AG10803 (cell line): ENCODE measurements at regions not wholly inside any gene's neighbourhood (a gene's known extent, or its start where the extent isn't known, plus 50 kb on each side); places are given as distances from the start of the nearest gene placed in this dataset.

Experiments used
- DNase-seq: peaks from one replicate; pipeline ENCODE4 v3.0.0; 2010; ENCODE audit warnings: low read depth
- H3K4me3 ChIP-seq: 2 replicates; pipeline ENCODE4 v1.5.1; 2011; ENCODE audit warnings: mild to moderate bottlenecking, low read length, control low read depth
- TF ChIP-seq, protein P1 (sequence below): conservative IDR thresholded peaks from 2 replicates; pipeline ENCODE4 v1.5.1; 2011; ENCODE audit warnings: mild to moderate bottlenecking, low read length, control low read depth, inconsistent platforms

DNA sequence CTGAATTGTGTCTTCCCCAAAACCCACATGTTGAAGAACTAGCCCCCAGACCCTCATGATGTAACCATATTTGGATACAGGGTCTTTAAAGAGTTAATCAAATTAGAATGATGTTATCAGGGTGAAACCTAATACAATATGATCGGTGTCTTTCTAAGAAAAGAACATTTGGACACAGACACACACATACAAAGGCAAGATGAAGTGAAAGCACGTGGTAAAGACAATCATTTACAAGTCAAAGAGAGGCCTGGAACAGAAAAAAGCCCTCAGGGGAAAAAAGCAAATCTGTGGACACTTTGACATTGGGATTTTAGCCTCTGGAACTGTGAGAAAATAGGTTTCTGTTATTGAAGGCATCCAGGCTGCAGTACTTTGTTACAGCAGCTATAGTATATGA lies 733.4 kb downstream of the JRKL start:
- TF ChIP-seq, protein P1, sequence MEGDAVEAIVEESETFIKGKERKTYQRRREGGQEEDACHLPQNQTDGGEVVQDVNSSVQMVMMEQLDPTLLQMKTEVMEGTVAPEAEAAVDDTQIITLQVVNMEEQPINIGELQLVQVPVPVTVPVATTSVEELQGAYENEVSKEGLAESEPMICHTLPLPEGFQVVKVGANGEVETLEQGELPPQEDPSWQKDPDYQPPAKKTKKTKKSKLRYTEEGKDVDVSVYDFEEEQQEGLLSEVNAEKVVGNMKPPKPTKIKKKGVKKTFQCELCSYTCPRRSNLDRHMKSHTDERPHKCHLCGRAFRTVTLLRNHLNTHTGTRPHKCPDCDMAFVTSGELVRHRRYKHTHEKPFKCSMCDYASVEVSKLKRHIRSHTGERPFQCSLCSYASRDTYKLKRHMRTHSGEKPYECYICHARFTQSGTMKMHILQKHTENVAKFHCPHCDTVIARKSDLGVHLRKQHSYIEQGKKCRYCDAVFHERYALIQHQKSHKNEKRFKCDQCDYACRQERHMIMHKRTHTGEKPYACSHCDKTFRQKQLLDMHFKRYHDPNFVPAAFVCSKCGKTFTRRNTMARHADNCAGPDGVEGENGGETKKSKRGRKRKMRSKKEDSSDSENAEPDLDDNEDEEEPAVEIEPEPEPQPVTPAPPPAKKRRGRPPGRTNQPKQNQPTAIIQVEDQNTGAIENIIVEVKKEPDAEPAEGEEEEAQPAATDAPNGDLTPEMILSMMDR, result no peak
- no peak for DNase-seq
- no peak overlapping the region for H3K4me3 ChIP-seq

DNA sequence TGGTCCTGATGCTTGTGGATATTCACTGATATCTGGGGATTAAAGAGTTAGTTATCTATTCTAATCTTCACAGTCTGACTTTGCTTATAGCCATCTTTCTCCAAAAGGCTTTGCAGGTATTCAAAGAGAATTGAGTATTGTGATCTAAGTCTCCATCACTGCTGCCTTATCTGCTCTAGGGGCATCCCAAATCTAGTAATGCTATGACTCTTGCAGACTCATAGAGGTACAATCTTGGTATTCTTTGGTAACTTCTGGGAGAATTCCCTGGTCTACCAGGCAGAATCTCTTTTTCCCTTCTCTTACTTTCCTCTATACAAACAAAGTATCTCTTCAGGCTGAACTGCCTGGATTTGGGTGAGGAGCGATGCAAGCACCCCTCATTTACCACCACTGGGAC lies 746.3 kb downstream of the JRKL start:
- TF ChIP-seq, protein P1, result no peak
- no peak overlapping the region for H3K4me3 ChIP-seq
- DNase-seq, result no peak

DNA sequence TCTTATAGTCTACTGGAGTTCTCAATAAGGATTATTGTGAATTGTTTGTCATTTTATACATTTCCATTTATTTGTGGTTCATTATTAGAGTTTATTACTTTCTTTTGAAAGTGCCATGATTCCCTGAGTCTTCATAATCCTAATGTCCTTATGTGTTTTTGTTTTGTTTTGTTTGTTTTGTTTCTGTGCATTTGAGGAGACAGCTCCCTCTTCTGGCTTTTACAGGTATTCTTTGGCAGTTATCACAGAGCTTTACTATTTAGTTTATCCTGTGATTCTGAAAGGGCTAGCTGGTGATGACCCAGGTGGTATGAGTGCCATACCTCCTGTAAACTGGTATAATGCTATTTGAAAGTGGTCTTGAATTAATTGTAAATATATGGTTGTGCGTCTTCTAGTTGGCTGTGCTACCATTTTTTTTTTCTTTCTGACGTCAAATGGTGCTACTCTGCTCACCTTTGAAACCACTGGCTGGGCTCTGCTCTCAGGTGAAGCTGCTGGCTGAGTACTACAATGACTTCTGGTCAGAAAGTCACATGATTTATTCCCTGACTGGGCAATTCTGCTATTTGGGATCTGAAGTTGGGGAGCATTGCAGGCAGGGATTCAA lies 751.2 kb downstream of the JRKL start:
- TF ChIP-seq, protein P1, result no peak
- no peak for DNase-seq
- no peak overlapping the region for H3K4me3 ChIP-seq

DNA sequence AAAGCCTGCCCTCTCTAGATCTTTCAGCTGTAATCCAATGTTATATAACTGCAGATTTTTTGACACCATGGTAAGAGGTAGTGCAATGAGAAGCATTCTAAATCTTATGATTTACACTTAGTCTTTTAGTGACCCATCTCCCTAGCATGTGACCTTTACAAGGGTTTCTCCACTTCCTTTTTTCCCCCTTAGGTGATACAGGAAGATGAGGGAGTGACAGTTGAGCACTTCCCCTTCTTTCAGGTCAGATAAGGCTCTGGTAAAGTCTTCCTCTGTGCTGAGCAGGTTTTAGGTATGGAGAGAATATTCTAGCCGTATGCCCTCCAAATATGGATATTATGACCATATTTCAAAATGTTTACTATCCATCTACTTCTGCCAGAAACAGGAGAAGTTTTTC lies 753.6 kb downstream of the JRKL start:
- TF ChIP-seq, protein P1, result no peak
- no peak overlapping the region for H3K4me3 ChIP-seq
- DNase-seq, result no peak

DNA sequence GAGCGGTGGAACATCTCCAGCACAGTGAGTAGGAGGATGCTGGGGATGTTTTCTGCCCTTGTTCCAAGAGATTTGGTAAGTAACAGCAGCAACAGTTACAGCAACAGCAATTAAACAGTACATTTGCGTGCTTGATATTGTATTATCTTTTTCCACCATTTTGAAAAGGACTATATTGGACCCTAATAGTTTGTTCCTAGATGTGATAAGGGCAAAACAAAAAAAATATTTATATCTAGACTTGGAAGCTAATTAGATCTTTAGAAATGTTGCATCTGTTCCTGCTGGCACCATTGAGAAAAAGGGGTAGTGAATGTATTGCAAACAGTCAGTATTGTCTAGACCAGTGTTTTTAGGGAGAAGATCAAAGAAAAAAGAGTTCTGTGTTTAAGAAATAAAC lies 759.9 kb downstream of the JRKL start:
- no peak for DNase-seq
- TF ChIP-seq, protein P1, result no peak
- H3K4me3 ChIP-seq, result no peak overlapping the region

DNA sequence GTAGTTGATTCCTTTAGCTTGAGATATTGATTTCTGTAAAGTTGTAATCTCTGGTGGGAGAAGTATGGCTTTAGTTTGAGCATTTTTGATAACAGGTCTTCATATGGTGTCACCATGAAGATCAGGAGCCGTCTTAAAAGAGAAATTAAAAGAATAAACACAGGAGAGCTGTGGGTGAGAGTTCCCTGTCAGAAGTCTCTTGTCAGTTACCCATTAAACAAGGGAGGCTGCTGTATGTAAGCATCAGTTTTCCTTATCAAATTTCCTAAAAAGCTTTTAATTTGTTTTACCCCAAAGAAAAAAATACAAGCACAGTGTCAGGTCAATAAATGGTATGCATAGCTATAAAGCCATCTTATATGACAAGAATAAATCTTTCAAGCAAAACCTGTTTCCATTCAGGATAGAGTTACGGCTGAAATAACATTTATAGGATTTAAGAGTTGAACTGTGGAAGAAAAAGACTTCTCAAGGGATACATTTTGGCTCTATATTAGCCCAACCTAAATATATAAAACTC lies 767.5 kb downstream of the JRKL start:
- no peak overlapping the region for H3K4me3 ChIP-seq
- no peak for DNase-seq
- TF ChIP-seq, protein P1, result no peak

DNA sequence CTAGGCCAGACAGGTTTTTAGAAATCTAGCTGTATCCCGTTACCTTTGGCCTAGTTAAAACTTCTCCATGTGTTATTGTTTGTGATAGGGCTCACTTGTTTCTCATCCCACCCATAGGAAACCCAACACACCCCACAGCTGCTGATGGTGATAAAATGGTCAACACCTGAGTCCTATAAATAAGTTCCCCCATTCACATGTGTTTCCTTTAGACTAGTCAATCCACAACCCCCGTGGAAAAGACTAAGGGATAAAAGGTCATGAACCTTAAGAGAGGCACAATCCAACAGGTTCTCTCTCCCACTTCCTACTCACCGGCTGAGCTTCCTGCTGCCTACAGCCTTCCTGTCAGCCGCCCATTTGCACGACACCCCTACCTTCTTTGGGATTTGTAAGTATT lies 768.4 kb downstream of the JRKL start:
- TF ChIP-seq, protein P1, result no peak
- DNase-seq, result no peak
- no peak overlapping the region for H3K4me3 ChIP-seq
